NCI-H2196 (cell line): ENCODE measurements at regions not wholly inside any gene's neighbourhood (a gene's known extent, or its start where the extent isn't known, plus 50 kb on each side); places are given as distances from the start of the nearest gene placed in this dataset.
A peak's percentile ranks its signal among the peaks of the same experiment; 100 is the strongest.

Experiments used
- DNase-seq: peaks from one replicate; lab custom pipeline; 2025; ENCODE audit not compliant: unreplicated experiment; lab: John Stamatoyannopoulos, UW

DNA sequence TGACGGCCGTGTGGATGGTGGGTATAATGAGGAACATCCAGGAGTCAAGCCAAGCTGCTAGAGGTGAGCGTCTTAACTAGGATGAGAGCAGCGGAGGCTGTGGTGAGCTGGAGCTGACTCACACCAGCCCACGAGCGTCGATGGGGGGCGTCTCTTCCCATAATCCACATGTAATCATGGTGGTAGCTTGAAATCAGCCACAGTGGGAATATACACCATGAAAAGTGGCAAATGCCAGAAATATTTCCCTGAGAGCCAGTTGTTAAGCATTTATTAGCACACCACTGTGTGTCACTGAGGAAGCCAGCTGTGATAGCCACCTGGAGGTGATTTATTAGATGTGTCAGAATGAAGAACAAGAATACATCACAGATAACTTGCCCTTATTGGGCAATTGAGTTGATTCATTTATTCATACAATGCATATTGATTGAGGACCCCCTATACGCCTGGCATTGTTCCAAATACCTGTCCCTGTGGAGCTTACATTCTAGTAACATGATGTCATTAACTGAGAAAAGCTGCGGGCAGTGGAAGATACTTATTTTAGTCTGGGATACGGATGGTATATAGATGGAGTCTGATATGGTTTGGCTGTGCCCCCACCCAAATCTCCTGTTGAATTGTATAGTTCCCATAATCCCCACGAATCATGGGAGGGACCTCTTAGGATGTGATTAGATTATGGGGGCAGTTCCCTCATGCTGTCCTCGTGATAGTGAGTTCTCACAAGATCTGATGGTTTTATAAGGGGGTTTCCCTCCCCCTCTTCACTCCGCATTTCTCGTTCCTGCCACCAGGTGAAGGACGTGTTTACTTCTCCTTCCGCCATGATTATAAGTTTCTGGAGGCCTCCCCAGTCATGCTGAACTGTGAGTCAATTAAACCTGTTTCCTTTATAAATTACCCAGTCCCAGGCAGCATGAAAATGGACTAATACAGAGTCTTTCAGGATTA, 473.4 kb downstream of the METTL15 start:
- DNase-seq, result no peak

GRCh38 chr11:28571371-28571770, 463.2 kb downstream of the METTL15 start:
- DNase-seq, result no peak

- DNase-seq, result no peak
These were observed 460.9 kb downstream of the METTL15 start for GRCh38 chr11:28569106-28569505.

- no peak for DNase-seq
These were observed 458.3 kb downstream of the METTL15 start for GRCh38 chr11:28566339-28567089.

- no peak for DNase-seq
These were observed 451.3 kb downstream of the METTL15 start for GRCh38 chr11:28559492-28559891.

DNA sequence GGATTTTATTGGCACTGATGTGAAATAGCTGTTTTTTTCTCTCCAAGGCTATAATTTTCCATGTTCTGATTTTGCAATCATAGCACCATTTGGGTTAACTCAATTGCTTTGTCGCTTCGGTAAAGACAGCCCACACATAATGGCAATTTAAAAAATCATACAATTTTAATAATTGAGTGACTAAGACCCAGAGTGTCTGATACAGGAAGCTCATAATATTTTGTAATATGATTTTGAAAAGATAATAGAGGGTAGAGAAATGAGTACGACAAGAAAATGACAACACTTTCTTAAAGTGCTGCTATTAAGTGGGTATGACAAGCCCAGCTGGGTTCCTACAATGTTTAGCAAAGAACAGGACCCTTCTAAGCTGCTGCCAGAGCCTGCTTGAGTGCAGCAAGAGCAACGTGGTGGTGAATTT, 439.1 kb downstream of the METTL15 start:
- DNase-seq, result no peak

GRCh38 chr11:28545536-28545935, 437.3 kb downstream of the METTL15 start:
- DNase-seq, result no peak

DNA sequence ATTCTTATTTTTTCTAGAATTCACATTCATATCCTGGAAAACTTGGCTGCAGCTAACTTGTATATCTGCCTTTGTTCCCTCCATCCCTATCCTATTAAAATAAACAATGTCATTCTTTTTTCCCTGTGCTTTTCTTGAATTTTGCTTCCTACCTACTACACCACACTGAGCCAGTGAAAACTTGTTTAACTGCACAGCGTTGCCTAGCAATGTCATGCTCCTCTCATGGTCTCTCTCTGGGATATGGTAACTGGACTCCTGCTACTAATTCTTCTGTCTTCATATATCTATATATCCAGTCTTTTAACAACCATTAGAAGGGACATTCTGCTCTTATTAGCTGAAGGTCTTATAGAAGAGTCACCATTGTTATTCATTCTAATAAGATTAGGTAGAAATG, 434.4 kb downstream of the METTL15 start:
- no peak for DNase-seq

- DNase-seq, result no peak
These were observed 431.2 kb downstream of the METTL15 start for GRCh38 chr11:28539239-28540030.

DNA sequence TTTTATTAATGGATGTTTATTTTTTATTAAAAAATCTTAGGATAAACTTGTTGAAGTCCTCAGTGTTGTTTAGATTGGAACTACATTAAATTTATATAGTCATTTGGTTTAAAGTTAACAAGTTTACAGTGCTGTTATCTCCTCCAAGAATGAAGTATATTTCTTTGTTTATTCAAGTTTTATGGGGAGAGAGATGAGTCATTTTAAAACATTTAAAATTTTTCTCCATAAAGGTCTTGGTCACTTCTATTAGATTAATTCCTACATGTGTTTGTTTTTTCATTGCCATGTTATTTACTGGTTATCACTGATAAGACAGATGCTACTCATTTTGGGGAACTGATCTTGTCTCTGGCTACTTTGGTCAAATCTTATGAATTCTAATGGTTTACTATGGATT, 429.6 kb downstream of the METTL15 start:
- DNase-seq, result no peak

DNA sequence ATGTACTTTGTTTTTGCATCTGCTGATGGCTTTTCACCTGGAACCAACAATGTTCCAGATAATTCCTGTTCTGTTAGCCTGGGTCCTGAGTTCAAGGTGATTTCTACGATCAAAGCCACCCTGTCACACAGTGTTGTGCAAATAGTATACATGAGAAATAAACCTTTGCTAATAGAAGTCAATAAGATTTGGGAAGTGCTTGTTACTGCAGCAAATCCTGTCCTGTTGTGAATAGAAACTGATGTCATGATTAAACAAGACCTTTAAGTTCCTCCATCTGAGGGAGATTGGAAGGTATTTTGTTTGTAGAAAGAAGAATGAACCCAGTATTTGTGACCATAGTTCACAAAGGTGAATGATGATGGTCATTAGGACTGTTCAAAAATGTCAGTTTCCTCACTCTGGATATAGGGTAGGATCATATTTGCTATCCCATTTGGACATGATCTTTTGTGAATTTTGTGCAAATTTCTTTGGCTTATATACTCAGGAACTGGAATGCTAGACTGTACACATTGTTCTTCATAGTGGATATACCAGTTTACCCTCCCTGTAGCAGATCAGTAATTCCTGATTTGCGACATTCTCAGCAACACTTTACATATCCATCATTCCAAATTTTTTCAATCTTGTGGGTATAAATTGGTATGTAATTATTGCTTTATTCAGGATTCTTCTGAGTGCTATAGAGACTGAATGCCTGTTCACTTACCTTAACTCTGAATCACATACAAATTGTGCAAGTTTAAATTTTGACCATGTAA, 428.5 kb downstream of the METTL15 start:
- DNase-seq, result no peak

DNA sequence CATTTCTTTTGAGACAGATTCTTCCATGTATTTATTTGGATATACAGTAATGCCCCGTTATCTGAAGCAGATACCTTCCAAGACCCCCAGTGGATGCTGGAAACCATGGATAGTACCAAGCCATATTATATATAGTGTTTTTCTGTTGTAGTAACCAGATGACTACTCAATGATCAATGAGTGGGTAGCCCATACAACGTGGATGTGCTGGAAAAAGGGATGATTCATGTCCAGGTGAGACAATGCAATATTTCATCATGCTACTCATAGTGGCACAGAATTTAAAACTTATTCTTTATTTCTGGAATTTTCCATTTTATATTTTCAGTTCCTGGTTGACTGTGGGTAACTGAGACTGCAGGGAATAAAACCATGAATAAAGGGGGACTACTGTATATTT, 427.5 kb downstream of the METTL15 start:
- no peak for DNase-seq

DNA sequence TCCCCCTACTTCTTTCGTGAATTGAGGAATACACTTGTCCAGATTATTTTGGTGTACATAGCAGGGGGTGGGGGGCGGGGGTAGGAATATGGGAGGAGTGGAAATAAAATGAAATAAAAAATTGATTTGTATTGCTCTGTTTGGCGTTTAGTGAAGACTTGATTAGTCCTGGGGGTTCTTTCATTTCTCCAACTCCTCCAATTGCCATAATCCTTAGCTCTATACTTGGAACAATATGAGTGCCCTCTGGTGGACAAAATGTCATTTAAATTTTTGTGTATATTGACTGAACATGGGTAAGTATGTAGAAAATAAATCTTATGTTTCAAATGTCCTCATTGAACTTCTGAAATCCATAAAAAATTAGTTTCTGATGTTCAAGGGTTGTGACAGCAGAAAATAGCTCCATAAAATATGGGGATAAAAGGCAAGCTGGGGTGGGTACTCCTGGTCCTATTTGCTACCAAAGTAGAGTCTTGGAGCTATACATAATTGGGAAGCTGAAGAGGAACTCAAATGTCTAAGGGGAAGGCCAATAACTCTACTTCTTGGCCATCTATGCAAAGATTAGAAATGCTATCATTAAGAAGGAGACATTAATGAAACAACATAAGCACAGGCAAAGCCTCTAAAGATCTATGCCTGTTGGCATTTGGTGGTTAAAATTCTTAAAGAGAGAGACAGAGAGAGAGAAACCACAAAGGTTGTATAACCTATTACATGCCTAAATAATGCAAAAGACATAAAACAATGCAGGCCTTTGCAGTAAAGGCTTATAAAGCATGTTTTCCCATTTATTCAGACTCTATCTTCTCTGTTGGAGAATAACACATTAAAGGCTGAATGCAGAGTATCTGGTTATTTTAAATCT, 421.6 kb downstream of the METTL15 start:
- peak; percentile 30 for DNase-seq

GRCh38 chr11:28529046-28529445, 420.9 kb downstream of the METTL15 start:
- no peak for DNase-seq

DNA sequence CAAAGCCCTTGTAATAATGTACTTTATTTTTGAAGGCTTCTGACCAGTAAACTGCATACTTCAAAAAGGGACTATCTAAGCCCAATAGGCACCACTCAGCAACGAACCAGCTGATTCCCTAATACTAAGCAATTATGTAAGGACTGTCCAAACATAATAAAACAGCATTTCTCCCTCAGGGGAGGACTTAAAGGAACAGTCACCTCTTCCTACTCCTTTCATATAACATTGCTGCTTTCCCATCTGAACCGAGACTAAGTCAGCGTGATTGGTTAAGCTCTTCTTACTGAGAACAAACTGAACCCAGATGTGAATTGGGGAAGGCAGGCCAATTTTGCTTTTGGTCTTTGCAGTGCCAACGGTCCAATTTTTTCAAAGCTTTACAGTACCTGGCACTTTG, 420.0 kb downstream of the METTL15 start:
- DNase-seq, result no peak

DNA sequence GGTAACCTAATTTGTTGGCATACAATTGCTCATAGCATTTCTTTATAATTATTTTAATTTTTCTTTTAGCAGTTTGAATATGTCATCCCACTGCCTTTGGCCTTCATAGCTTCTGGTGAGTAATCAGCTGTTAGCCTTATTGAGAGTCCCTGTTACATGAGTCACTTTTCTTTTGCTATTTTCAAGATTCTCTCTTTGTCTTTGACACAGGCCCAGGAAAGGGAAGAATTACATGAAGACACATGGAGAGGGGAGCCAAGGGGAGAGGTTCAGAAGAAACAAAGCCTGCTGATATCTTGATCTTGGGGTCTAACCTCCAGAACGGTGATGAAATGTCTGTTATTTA, 418.2 kb downstream of the METTL15 start:
- no peak for DNase-seq

DNA sequence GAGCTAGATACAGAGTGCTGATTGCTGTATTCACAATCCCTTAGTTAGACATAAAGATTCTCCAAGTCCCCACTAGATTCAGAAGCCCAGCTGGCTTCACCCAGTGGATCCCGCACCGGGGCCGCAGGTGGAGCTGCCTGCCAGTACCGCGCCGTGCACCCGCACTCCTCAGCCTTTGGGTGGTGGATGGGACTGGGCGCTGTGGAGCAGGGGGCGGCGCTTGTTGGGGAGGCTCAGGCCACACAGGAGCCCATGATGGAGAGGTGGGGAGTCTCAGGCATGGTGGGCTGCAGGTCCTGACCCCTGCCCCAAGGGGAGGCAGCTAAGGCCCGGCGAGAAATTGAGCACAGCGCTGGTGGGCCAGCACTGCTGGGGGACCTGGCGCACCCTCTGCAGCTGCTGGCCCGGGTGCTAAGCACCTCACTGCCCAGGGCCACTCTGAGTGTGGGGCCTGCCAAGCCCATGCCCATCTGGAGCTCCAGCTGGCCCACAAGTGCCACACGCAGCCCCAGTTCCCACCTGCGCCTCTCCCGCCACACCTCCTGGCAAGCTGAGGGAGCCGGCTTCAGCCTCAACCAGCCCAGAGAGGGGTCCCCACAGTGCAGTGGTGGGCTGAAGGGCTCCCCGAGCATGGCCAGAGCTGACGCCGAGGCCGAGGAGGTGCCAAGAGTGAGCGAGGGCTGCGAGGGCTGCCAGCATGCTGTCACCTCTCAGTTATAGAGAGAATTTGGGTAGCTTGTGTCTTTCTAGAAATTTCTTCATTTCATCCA, 417.6 kb downstream of the METTL15 start:
- no peak for DNase-seq

DNA sequence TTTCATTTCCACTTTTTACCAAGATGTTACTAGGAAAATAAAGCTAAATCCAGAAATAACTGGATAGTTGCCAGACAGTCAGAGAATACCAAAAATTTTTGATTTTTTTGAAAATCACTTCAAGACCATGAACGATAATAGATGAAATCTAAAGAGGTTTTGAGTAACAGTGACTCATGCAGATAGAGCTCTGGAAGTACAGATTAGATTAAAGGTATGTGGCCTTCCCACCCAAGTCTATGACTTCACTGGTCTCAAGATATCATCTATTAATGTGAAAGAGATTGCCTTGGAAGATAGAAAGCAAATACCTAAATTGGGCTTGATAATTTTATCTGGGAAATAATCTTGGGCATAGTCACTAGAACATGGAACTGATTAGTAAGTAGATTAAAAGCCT, 415.9 kb downstream of the METTL15 start:
- DNase-seq, result no peak

DNA sequence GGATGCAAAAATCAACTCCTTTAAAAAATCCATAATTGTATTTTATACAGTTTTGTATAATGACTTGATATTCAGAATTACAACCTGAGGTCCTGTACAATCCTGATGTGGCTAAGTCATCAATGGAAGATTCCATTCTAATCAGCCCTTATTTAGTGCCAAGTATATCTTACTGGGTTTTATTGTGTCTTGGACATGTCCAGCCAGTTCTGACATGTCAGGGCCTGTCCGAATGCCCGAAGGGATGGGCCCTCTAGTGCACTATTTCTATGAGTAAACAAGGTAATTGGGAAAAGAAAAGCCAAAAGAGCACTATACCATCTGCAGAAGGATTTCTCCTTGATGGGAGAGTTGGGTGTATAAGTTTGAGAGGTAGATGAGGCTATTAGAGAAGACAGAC, 412.9 kb downstream of the METTL15 start:
- no peak for DNase-seq
